ENCODE measurements at regions not wholly inside any gene's neighbourhood (a gene's known extent, or its start where the extent isn't known, plus 50 kb on each side); places are given as distances from the start of the nearest gene placed in this dataset.
"Not testable (repeated sequence)": the region's sequence is repeated elsewhere in the genome, so short reads cannot be mapped to it uniquely, and the experiment has no call there.

GRCh38 chr20:48503166-48503815, 324.5 kb downstream of the PREX1 start:
- no peaks in the 10 kb centered on the region for H3K9me3 ChIP-seq (ENCODE audit: control insufficient read depth in 2 of 3, insufficient read depth in 1 of 3, low read length in 3 of 3)
- DNase-seq (peak in 1 of 5 donors; percentile 24), FAIRE-seq (no peak)
- no peaks in the 10 kb centered on the region for H3K36me3 ChIP-seq (ENCODE audit: control insufficient read depth in 2 of 3, insufficient read depth in 3 of 3, low read length in 3 of 3)
- intact Hi-C loops (cut with DNase I), result no loop called here
- no peak overlapping the region for H3K9ac ChIP-seq (ENCODE audit: low read length in 3 of 3)
- H3K4me3 ChIP-seq (ENCODE audit: low read length in 3 of 3), result no peak overlapping the region
- H3K27me3 ChIP-seq (ENCODE audit: control insufficient read depth, insufficient read depth, low read length), result no peaks in the 10 kb centered on the region
- H3K4me1 ChIP-seq (ENCODE audit: control insufficient read depth in 2 of 3, insufficient read depth in 2 of 3, low read depth in 1 of 3, low read length in 3 of 3), result no peaks in the 10 kb centered on the region
- no peak overlapping the region for H3K27ac ChIP-seq (ENCODE audit: low read depth in 2 of 2, low read length in 2 of 2)
- TF ChIP-seq CTCF (IDR thresholded peaks at IDR 0.05; ENCODE audit: borderline replicate concordance, extremely low read depth, insufficient read depth), result no peak

DNA sequence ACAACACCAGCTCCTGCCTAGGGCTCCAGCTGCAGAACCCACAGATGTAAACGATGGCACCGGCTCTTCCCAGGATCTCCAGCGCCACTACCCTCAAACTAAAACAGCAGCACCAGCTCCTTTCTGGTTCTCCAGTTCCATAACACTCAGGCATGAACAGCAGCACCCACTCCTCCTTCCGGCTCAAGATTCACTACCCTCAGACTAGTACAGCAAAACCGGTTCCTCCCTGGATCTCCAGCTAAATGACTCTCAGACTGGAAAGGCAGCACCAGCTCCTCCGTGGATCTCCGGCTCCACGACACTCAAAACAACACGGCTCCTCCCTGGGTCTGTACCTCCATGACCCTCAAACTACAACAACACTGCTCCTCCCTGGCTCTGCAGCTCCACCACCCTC, 325.0 kb downstream of the PREX1 start:
- H3K9ac ChIP-seq (ENCODE audit: low read length in 3 of 3), result no peak overlapping the region
- no peaks in the 10 kb centered on the region for H3K9me3 ChIP-seq (ENCODE audit: control insufficient read depth in 2 of 3, insufficient read depth in 1 of 3, low read length in 3 of 3)
- TF ChIP-seq CTCF (IDR thresholded peaks at IDR 0.05; ENCODE audit: borderline replicate concordance, extremely low read depth, insufficient read depth), result no peak
- H3K4me1 ChIP-seq (ENCODE audit: control insufficient read depth in 2 of 3, insufficient read depth in 2 of 3, low read depth in 1 of 3, low read length in 3 of 3), result no peaks in the 10 kb centered on the region
- DNase-seq (no peak), FAIRE-seq (no peak)
- intact Hi-C loops (cut with DNase I), result no loop called here
- H3K36me3 ChIP-seq (ENCODE audit: control insufficient read depth in 2 of 3, insufficient read depth in 3 of 3, low read length in 3 of 3), result no peaks in the 10 kb centered on the region
- no peaks in the 10 kb centered on the region for H3K27me3 ChIP-seq (ENCODE audit: control insufficient read depth, insufficient read depth, low read length)
- no peak overlapping the region for H3K4me3 ChIP-seq (ENCODE audit: low read length in 3 of 3)
- no peak overlapping the region for H3K27ac ChIP-seq (ENCODE audit: low read depth in 2 of 2, low read length in 2 of 2)

DNA sequence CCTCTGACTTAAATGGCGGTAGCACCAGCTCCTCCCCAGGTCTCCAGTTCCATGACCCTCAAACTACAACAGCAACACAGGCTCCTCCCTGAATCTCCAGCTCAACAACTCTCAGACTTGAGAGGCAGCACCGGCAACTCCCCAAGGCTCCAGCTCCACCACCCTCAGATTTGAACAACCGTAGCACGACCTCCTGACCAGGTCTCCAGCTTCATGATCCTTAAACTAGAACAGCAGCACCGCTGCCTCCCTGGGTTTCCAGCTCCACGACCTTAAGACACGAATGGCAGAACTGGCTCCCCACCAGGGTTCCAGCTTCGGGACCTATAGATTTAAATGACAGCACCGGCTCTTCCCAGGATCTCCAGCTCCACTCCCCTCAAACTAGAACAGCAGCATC, 325.8 kb downstream of the PREX1 start:
- no peak for TF ChIP-seq CTCF (IDR thresholded peaks at IDR 0.05; ENCODE audit: borderline replicate concordance, extremely low read depth, insufficient read depth)
- Histone ChIP-seq H3K4me3 (ENCODE audit: low read length in 3 of 3) (no peak overlapping the region), H3K9me3 (ENCODE audit: control insufficient read depth in 2 of 3, insufficient read depth in 1 of 3, low read length in 3 of 3) (no peaks in the 10 kb centered on the region), H3K4me1 (ENCODE audit: control insufficient read depth in 2 of 3, insufficient read depth in 2 of 3, low read depth in 1 of 3, low read length in 3 of 3) (no peaks in the 10 kb centered on the region), H3K27ac (ENCODE audit: low read depth in 2 of 2, low read length in 2 of 2) (no peak overlapping the region), H3K36me3 (ENCODE audit: control insufficient read depth in 2 of 3, insufficient read depth in 3 of 3, low read length in 3 of 3) (no peaks in the 10 kb centered on the region), H3K9ac (ENCODE audit: low read length in 3 of 3) (no peak overlapping the region), H3K27me3 (ENCODE audit: control insufficient read depth, insufficient read depth, low read length) (no peaks in the 10 kb centered on the region)
- DNase-seq (no peak), FAIRE-seq (no peak)
- intact Hi-C loops (cut with DNase I), result no loop called here

- H3K9me3 ChIP-seq (ENCODE audit: control insufficient read depth in 2 of 3, insufficient read depth in 1 of 3, low read length in 3 of 3); H3K27ac ChIP-seq (ENCODE audit: low read depth in 2 of 2, low read length in 2 of 2); H3K4me1 ChIP-seq (ENCODE audit: control insufficient read depth in 2 of 3, insufficient read depth in 2 of 3, low read depth in 1 of 3, low read length in 3 of 3); FAIRE-seq; H3K9ac ChIP-seq (ENCODE audit: low read length in 3 of 3); H3K36me3 ChIP-seq (ENCODE audit: control insufficient read depth in 2 of 3, insufficient read depth in 3 of 3, low read length in 3 of 3); DNase-seq; intact Hi-C loops (cut with DNase I); H3K27me3 ChIP-seq (ENCODE audit: control insufficient read depth, insufficient read depth, low read length); H3K4me3 ChIP-seq (ENCODE audit: low read length in 3 of 3): not testable (repeated sequence)
Observed at GRCh38 chr20:48500900-48501299, 326.9 kb downstream of the PREX1 start.

- H3K9me3 ChIP-seq (ENCODE audit: control insufficient read depth in 2 of 3, insufficient read depth in 1 of 3, low read length in 3 of 3); H3K27me3 ChIP-seq (ENCODE audit: control insufficient read depth, insufficient read depth, low read length); H3K36me3 ChIP-seq (ENCODE audit: control insufficient read depth in 2 of 3, insufficient read depth in 3 of 3, low read length in 3 of 3); intact Hi-C loops (cut with DNase I); H3K4me3 ChIP-seq (ENCODE audit: low read length in 3 of 3); H3K9ac ChIP-seq (ENCODE audit: low read length in 3 of 3); H3K27ac ChIP-seq (ENCODE audit: low read depth in 2 of 2, low read length in 2 of 2); FAIRE-seq; DNase-seq; H3K4me1 ChIP-seq (ENCODE audit: control insufficient read depth in 2 of 3, insufficient read depth in 2 of 3, low read depth in 1 of 3, low read length in 3 of 3): not testable (repeated sequence)
Observed at GRCh38 chr20:48498939-48499338, 328.9 kb downstream of the PREX1 start.

DNA sequence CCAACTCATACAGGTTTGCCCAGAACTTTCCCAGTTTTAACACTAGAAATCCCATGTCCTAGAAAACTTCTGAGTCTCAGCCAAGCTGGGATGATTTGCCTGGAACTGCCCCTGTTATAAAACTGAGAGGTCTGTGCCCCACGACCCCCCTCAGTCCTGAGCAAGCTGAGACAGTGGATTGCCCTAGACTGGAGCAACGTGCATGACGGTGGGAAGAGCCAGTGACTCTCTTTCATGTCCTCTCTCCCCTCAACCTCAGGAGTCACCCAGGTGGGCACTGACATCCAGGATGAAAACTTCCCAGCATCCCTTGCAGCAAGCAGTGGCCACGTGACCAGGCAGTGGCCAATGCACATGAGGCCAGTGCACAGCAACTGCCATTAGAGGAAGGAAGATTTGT, 329.7 kb downstream of the PREX1 start:
- H3K9me3 ChIP-seq (ENCODE audit: control insufficient read depth in 2 of 3, insufficient read depth in 1 of 3, low read length in 3 of 3); H3K27ac ChIP-seq (ENCODE audit: low read depth in 2 of 2, low read length in 2 of 2); H3K4me1 ChIP-seq (ENCODE audit: control insufficient read depth in 2 of 3, insufficient read depth in 2 of 3, low read depth in 1 of 3, low read length in 3 of 3); H3K9ac ChIP-seq (ENCODE audit: low read length in 3 of 3); FAIRE-seq; H3K27me3 ChIP-seq (ENCODE audit: control insufficient read depth, insufficient read depth, low read length); H3K36me3 ChIP-seq (ENCODE audit: control insufficient read depth in 2 of 3, insufficient read depth in 3 of 3, low read length in 3 of 3); DNase-seq; intact Hi-C loops (cut with DNase I); H3K4me3 ChIP-seq (ENCODE audit: low read length in 3 of 3): not testable (repeated sequence)
